MM.1S (cell line): ENCODE measurements at regions not wholly inside any gene's neighbourhood (a gene's known extent, or its start where the extent isn't known, plus 50 kb on each side); places are given as distances from the start of the nearest gene placed in this dataset.

Experiments
- DNase-seq: peaks from one replicate; pipeline ENCODE4 v3.0.0-alpha.2; 2015
- H2AFZ ChIP-seq: fragments of 300-600 bp; sonication (generic); 2 replicates; pipeline ENCODE4 v1.6.0; 2016; ENCODE audit warnings: antibody characterized with exemption, low read length
- H3F3A ChIP-seq: fragments of 300-600 bp; sonication (generic); 2 replicates; pipeline ENCODE4 v1.6.1; 2016; ENCODE audit warnings: mild to moderate bottlenecking, antibody characterized with exemption, low read length, moderate library complexity, mixed read lengths; ENCODE audit not compliant: insufficient read depth
- H3K27ac ChIP-seq: fragments of 300-600 bp; sonication (generic); 2 replicates; pipeline ENCODE4 v1.5.1; 2016; ENCODE audit warnings: mild to moderate bottlenecking, low read length
- H3K27me3 ChIP-seq: fragments of 300-600 bp; sonication (generic); replicated peaks from 2 replicates; pipeline ENCODE4 v1.6.0; 2016; ENCODE audit warnings: low read length; ENCODE audit not compliant: insufficient read depth
- H3K36me3 ChIP-seq: fragments of 300-600 bp; sonication (generic); replicated peaks from 2 replicates; pipeline ENCODE4 v1.6.1; 2016; ENCODE audit warnings: mild to moderate bottlenecking, low read length, mixed read lengths; ENCODE audit not compliant: insufficient read depth
- H3K4me1 ChIP-seq: fragments of 300-600 bp; sonication (generic); 2 replicates; pipeline ENCODE4 v1.6.1; 2016; ENCODE audit warnings: low read length, mixed read lengths
- H3K4me2 ChIP-seq: fragments of 300-600 bp; sonication (generic); 2 replicates; pipeline ENCODE4 v1.6.0; 2016; ENCODE audit warnings: low read depth, low read length
- H3K4me3 ChIP-seq: fragments of 300-600 bp; sonication (generic); 2 replicates; pipeline ENCODE4 v1.5.1; 2016; ENCODE audit warnings: low read length, mixed read lengths
- H3K79me2 ChIP-seq: fragments of 300-600 bp; sonication (generic); 2 replicates; pipeline ENCODE4 v1.6.1; 2016; ENCODE audit warnings: mixed run types, low read length, mixed read lengths
- H3K9ac ChIP-seq: fragments of 300-600 bp; sonication (generic); 2 replicates; pipeline ENCODE4 v1.6.1; 2016; ENCODE audit warnings: low read length, mixed read lengths
- H3K9me2 ChIP-seq: fragments of 300-600 bp; sonication (generic); replicated peaks from 2 replicates; pipeline ENCODE4 v1.6.1; 2016; ENCODE audit warnings: mild to moderate bottlenecking, low read length, mixed read lengths; ENCODE audit not compliant: insufficient read depth
- H3K9me3 ChIP-seq: fragments of 300-600 bp; sonication (generic); replicated peaks from 2 replicates; pipeline ENCODE4 v1.6.1; 2016; ENCODE audit warnings: mild to moderate bottlenecking, low read length, mixed read lengths; ENCODE audit not compliant: insufficient read depth
- H4K20me1 ChIP-seq: fragments of 300-600 bp; sonication (generic); 2 replicates; pipeline ENCODE4 v1.6.1; 2016; ENCODE audit warnings: mild to moderate bottlenecking, low read length, moderate library complexity, mixed read lengths; ENCODE audit not compliant: insufficient read depth
- CTCF ChIP-seq: fragments of 300-600 bp; sonication (generic); IDR thresholded peaks from 2 replicates; pipeline ENCODE4 v1.5.1; 2016; ENCODE audit warnings: antibody characterized with exemption, low read length, mixed read lengths
- EZH2 ChIP-seq: fragments of 300-600 bp; sonication (generic); optimal IDR thresholded peaks from 2 replicates; pipeline ENCODE3; 2017; ENCODE audit warnings: low read depth, mild to moderate bottlenecking, antibody characterized with exemption, low read length, mixed read lengths
- EZH2phosphoT487 ChIP-seq: fragments of 300-600 bp; sonication (generic); IDR thresholded peaks from 2 replicates; pipeline ENCODE4 v1.6.1; 2018; ENCODE audit warnings: antibody characterized with exemption, low read length

GRCh38 chr4:153111426-153112040, 92.7 kb upstream of the TRIM2 start:
- Histone ChIP-seq H3F3A (peaks cover 14% of the 10 kb centered on the region), H3K9me2 (no peaks in the 10 kb centered on the region), H3K4me3 (no peak overlapping the region), H3K4me1 (peaks cover 31% of the 10 kb centered on the region), H3K79me2 (no peaks in the 10 kb centered on the region), H4K20me1 (no peaks in the 10 kb centered on the region), H3K36me3 (no peaks in the 10 kb centered on the region), H3K27ac (no peak overlapping the region), H2AFZ (no peak overlapping the region), H3K9ac (no peak overlapping the region), H3K4me2 (no peak overlapping the region), H3K9me3 (no peaks in the 10 kb centered on the region), H3K27me3 (no peaks in the 10 kb centered on the region)
- DNase-seq = no peak
- TF ChIP-seq EZH2phosphoT487 = no peak
- TF ChIP-seq CTCF = no peak
- TF ChIP-seq EZH2 = no peak

GRCh38 chr4:153112041-153112441, 92.2 kb upstream of the TRIM2 start:
- Histone ChIP-seq H3K9me3 (no peaks in the 10 kb centered on the region), H3F3A (peaks cover 19% of the 10 kb centered on the region), H3K4me1 (peaks cover 36% of the 10 kb centered on the region), H3K9me2 (no peaks in the 10 kb centered on the region), H3K4me3 (no peak overlapping the region), H4K20me1 (no peaks in the 10 kb centered on the region), H3K79me2 (no peaks in the 10 kb centered on the region), H3K27me3 (no peaks in the 10 kb centered on the region), H3K36me3 (no peaks in the 10 kb centered on the region), H3K4me2 (no peak overlapping the region), H3K27ac (no peak overlapping the region), H3K9ac (no peak overlapping the region), H2AFZ (no peak overlapping the region)
- TF ChIP-seq CTCF = no peak
- TF ChIP-seq EZH2 = no peak
- TF ChIP-seq EZH2phosphoT487 = no peak
- no peak for DNase-seq

GRCh38 chr4:153113061-153113837, 91.0 kb upstream of the TRIM2 start:
- Histone ChIP-seq H3K4me3 (no peak overlapping the region), H3K9me2 (no peaks in the 10 kb centered on the region), H3K79me2 (no peaks in the 10 kb centered on the region), H3K27ac (no peak overlapping the region), H3K9me3 (no peaks in the 10 kb centered on the region), H3K4me1 (peaks cover 38% of the 10 kb centered on the region), H3K27me3 (no peaks in the 10 kb centered on the region), H2AFZ (no peak overlapping the region), H3F3A (peaks cover 20% of the 10 kb centered on the region), H3K4me2 (peak overlapping the region; percentile 50), H3K9ac (no peak overlapping the region), H4K20me1 (no peaks in the 10 kb centered on the region), H3K36me3 (no peaks in the 10 kb centered on the region)
- TF ChIP-seq EZH2 (no peak), CTCF (no peak), EZH2phosphoT487 (no peak)
- peak; percentile 51 for DNase-seq
